WTC11 (cell line): ENCODE measurements at regions not wholly inside any gene's neighbourhood (a gene's known extent, or its start where the extent isn't known, plus 50 kb on each side); places are given as distances from the start of the nearest gene placed in this dataset.

Experiments
- ATAC-seq: fragments of 200-7000 bp; cut with Tn5 transposase; 2 replicates; pipeline ENCODE4 v1.10.0; 2021; ENCODE audit warnings: mild to moderate bottlenecking, moderate library complexity
- CTCF ChIA-PET: fragments of 300-600 bp; sonication (Branson Sonifier 250); formaldehyde crosslinking; loops from one replicate; lab custom pipeline; 2021; ENCODE audit warnings: antibody characterized with exemption; lab: Charles Lee
- POLR2A ChIA-PET: fragments of 350-600 bp; sonication (Branson Sonifier 250); formaldehyde crosslinking; loops from one replicate; lab custom pipeline; 2021; ENCODE audit warnings: antibody characterized with exemption; lab: Charles Lee
- DNase-seq: peaks from one replicate; pipeline ENCODE4 v3.0.0; 2021; ENCODE audit warnings: low spot score
- H3K27ac Mint-ChIP-seq: 2 replicates; pipeline ENCODE4 v1.8.0; 2021; ENCODE audit warnings: mixed read lengths
- H3K27me3 Mint-ChIP-seq: 2 replicates; pipeline ENCODE4 v1.8.0; 2021; ENCODE audit warnings: low read depth, mild to moderate bottlenecking, moderate library complexity, mixed read lengths
- H3K36me3 Mint-ChIP-seq: 2 replicates; pipeline ENCODE4 v1.8.0; 2021; ENCODE audit warnings: mixed read lengths
- H3K4me1 Mint-ChIP-seq: 2 replicates; pipeline ENCODE4 v1.8.0; 2022; ENCODE audit warnings: mixed read lengths
- H3K4me3 Mint-ChIP-seq: 2 replicates; pipeline ENCODE4 v1.8.0; 2021; ENCODE audit warnings: mild to moderate bottlenecking, moderate library complexity, mixed read lengths
- H3K9me3 Mint-ChIP-seq: 2 replicates; pipeline ENCODE4 v1.8.0; 2021; ENCODE audit warnings: mixed read lengths
- ERG ChIP-seq: fragments of 250-450 bp; sonication (Bioruptor Pico); IDR thresholded peaks from 2 replicates; pipeline ENCODE4 v1.8.0; 2021; ENCODE audit warnings: mild to moderate bottlenecking
- FOXK1 ChIP-seq: sonication (generic); formaldehyde crosslinking; IDR thresholded peaks from 2 replicates; pipeline ENCODE4 v1.8.0; 2022; ENCODE audit warnings: mild to moderate bottlenecking, moderate library complexity, missing genetic modification reagents
- FOXP1 ChIP-seq: sonication (generic); formaldehyde crosslinking; IDR thresholded peaks from 2 replicates; pipeline ENCODE4 v1.8.0; 2022; ENCODE audit warnings: missing genetic modification reagents, mild to moderate bottlenecking, moderate library complexity, borderline replicate concordance
- HMGXB4 ChIP-seq: sonication (generic); formaldehyde crosslinking; IDR thresholded peaks from 2 replicates; pipeline ENCODE4 v1.8.1; 2023; ENCODE audit warnings: mild to moderate bottlenecking, moderate library complexity, missing genetic modification reagents
- IRF1 ChIP-seq: sonication (generic); formaldehyde crosslinking; IDR thresholded peaks from 2 replicates; pipeline ENCODE4 v1.8.0; 2023; ENCODE audit warnings: missing genetic modification reagents
- JAZF1 ChIP-seq: fragments of 250-450 bp; sonication (Bioruptor Pico); IDR thresholded peaks from 2 replicates; pipeline ENCODE4 v1.9.0; 2021; ENCODE audit warnings: moderate library complexity, mild to moderate bottlenecking, inconsistent platforms
- NR1H2 ChIP-seq: sonication (generic); formaldehyde crosslinking; IDR thresholded peaks from 2 replicates; pipeline ENCODE4 v1.9.0; 2021; ENCODE audit warnings: mild to moderate bottlenecking, moderate library complexity, missing genetic modification reagents
- SOX15 ChIP-seq: fragments of 250-450 bp; sonication (Bioruptor Pico); IDR thresholded peaks from 2 replicates; pipeline ENCODE4 v1.9.0; 2021; ENCODE audit warnings: mild to moderate bottlenecking
- TP53 ChIP-seq: sonication (generic); formaldehyde crosslinking; IDR thresholded peaks from 2 replicates; pipeline ENCODE4 v1.8.1; 2023; ENCODE audit warnings: mild to moderate bottlenecking, missing genetic modification reagents
- ZNF138 ChIP-seq: sonication (generic); formaldehyde crosslinking; conservative IDR thresholded peaks from 2 replicates; pipeline ENCODE4 v1.8.1; 2022; ENCODE audit warnings: mild to moderate bottlenecking, moderate library complexity, missing genetic modification reagents
- ZNF396 ChIP-seq: fragments of 250-450 bp; sonication (Bioruptor Pico); IDR thresholded peaks from 2 replicates; pipeline ENCODE4 v1.8.0; 2021; ENCODE audit warnings: mild to moderate bottlenecking, moderate library complexity, borderline replicate concordance
- ZNF416 ChIP-seq: fragments of 250-450 bp; sonication (Bioruptor Pico); IDR thresholded peaks from 2 replicates; pipeline ENCODE4 v1.9.0; 2021; ENCODE audit warnings: mild to moderate bottlenecking, inconsistent platforms
- ZNF423 ChIP-seq: fragments of 250-450 bp; sonication (Bioruptor Pico); IDR thresholded peaks from 2 replicates; pipeline ENCODE4 v2.1.2; 2022; ENCODE audit warnings: mild to moderate bottlenecking, moderate library complexity
- TF ChIP-seq, protein P1 (sequence below): sonication (generic); formaldehyde crosslinking; IDR thresholded peaks from 2 replicates; pipeline ENCODE4 v1.8.0; 2023; ENCODE audit warnings: missing genetic modification reagents, mild to moderate bottlenecking, borderline replicate concordance
- TF ChIP-seq, protein P2 (sequence below): sonication (generic); formaldehyde crosslinking; IDR thresholded peaks from 2 replicates; pipeline ENCODE4 v1.8.1; 2023; ENCODE audit warnings: mild to moderate bottlenecking, missing genetic modification reagents
- TF ChIP-seq, protein P3 (sequence below): fragments of 250-450 bp; sonication (Bioruptor Pico); IDR thresholded peaks from 2 replicates; pipeline ENCODE4 v1.9.0; 2021; ENCODE audit warnings: mild to moderate bottlenecking
- TF ChIP-seq, protein P4 (sequence below): sonication (generic); formaldehyde crosslinking; IDR thresholded peaks from 2 replicates; pipeline ENCODE4 v1.8.0; 2022; ENCODE audit warnings: mild to moderate bottlenecking, missing genetic modification reagents
- TF ChIP-seq, protein P5 (sequence below): fragments of 200-600 bp; IDR thresholded peaks from 2 replicates; pipeline ENCODE4 v1.8.0; 2022; ENCODE audit warnings: antibody characterized with exemption

DNA sequence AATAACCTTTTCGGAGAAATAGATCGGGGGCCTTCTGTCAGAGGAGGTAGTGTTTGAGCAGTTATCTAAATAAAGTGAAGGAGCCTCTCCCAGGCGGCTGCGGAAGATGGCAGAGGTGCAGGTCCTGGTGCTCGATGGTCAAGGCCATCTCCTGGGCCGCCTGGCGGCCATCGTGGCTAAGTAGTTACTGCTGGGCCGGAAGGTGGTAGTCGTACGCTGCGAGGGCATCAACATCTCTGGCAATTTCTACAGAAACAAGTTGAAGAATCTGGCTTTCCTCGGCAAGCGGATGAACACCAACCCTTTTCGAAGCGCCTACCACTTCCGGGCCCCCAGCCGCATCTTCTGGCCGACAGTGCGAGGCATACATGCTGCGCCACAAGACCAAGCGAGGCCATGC, 186.1 kb downstream of the KTN1 start (continued):
- no peak for TF ChIP-seq JAZF1 (CRISPR knock-in tag)

DNA sequence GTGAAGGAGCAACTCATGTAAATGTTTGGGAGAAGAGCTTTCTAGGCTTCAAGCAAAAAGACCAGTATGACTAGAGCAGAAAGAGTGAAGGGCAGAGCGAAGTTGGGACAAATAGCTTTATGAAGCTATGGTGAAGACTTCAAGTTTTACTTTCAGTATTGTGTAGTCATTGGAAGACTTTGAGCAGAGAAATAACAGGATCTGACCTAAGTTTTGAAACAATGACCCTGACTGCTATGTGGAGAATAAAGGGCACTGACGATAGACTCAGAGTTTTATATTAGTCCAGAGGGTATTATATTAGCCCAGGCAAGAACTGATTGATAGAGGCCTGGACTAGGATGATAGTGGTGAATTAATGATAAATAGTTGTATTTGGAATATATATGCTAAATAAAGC, 187.3 kb downstream of the KTN1 start:
- TF ChIP-seq, protein P1, sequence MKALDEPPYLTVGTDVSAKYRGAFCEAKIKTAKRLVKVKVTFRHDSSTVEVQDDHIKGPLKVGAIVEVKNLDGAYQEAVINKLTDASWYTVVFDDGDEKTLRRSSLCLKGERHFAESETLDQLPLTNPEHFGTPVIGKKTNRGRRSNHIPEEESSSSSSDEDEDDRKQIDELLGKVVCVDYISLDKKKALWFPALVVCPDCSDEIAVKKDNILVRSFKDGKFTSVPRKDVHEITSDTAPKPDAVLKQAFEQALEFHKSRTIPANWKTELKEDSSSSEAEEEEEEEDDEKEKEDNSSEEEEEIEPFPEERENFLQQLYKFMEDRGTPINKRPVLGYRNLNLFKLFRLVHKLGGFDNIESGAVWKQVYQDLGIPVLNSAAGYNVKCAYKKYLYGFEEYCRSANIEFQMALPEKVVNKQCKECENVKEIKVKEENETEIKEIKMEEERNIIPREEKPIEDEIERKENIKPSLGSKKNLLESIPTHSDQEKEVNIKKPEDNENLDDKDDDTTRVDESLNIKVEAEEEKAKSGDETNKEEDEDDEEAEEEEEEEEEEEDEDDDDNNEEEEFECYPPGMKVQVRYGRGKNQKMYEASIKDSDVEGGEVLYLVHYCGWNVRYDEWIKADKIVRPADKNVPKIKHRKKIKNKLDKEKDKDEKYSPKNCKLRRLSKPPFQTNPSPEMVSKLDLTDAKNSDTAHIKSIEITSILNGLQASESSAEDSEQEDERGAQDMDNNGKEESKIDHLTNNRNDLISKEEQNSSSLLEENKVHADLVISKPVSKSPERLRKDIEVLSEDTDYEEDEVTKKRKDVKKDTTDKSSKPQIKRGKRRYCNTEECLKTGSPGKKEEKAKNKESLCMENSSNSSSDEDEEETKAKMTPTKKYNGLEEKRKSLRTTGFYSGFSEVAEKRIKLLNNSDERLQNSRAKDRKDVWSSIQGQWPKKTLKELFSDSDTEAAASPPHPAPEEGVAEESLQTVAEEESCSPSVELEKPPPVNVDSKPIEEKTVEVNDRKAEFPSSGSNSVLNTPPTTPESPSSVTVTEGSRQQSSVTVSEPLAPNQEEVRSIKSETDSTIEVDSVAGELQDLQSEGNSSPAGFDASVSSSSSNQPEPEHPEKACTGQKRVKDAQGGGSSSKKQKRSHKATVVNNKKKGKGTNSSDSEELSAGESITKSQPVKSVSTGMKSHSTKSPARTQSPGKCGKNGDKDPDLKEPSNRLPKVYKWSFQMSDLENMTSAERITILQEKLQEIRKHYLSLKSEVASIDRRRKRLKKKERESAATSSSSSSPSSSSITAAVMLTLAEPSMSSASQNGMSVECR, result no peak
- TF ChIP-seq NR1H2 (CRISPR knock-in tag) (no peak), FOXP1 (CRISPR knock-in tag) (no peak), ZNF138 (CRISPR knock-in tag) (no peak), ZNF423 (CRISPR knock-in tag) (no peak), IRF1 (no peak), SOX15 (CRISPR knock-in tag) (no peak), ERG (no peak), ZNF396 (CRISPR knock-in tag) (no peak), HMGXB4 (CRISPR knock-in tag) (no peak), ZNF416 (CRISPR knock-in tag) (no peak), TP53 (CRISPR knock-in tag) (no peak), FOXK1 (CRISPR knock-in tag) (no peak)
- TF ChIP-seq, protein P2, sequence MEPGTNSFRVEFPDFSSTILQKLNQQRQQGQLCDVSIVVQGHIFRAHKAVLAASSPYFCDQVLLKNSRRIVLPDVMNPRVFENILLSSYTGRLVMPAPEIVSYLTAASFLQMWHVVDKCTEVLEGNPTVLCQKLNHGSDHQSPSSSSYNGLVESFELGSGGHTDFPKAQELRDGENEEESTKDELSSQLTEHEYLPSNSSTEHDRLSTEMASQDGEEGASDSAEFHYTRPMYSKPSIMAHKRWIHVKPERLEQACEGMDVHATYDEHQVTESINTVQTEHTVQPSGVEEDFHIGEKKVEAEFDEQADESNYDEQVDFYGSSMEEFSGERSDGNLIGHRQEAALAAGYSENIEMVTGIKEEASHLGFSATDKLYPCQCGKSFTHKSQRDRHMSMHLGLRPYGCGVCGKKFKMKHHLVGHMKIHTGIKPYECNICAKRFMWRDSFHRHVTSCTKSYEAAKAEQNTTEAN (CRISPR knock-in tag), result no peak
- TF ChIP-seq, protein P3, sequence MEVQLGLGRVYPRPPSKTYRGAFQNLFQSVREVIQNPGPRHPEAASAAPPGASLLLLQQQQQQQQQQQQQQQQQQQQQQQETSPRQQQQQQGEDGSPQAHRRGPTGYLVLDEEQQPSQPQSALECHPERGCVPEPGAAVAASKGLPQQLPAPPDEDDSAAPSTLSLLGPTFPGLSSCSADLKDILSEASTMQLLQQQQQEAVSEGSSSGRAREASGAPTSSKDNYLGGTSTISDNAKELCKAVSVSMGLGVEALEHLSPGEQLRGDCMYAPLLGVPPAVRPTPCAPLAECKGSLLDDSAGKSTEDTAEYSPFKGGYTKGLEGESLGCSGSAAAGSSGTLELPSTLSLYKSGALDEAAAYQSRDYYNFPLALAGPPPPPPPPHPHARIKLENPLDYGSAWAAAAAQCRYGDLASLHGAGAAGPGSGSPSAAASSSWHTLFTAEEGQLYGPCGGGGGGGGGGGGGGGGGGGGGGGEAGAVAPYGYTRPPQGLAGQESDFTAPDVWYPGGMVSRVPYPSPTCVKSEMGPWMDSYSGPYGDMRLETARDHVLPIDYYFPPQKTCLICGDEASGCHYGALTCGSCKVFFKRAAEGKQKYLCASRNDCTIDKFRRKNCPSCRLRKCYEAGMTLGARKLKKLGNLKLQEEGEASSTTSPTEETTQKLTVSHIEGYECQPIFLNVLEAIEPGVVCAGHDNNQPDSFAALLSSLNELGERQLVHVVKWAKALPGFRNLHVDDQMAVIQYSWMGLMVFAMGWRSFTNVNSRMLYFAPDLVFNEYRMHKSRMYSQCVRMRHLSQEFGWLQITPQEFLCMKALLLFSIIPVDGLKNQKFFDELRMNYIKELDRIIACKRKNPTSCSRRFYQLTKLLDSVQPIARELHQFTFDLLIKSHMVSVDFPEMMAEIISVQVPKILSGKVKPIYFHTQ (CRISPR knock-in tag), result no peak
- TF ChIP-seq, protein P4, sequence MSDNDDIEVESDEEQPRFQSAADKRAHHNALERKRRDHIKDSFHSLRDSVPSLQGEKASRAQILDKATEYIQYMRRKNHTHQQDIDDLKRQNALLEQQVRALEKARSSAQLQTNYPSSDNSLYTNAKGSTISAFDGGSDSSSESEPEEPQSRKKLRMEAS (CRISPR knock-in tag), result no peak
- TF ChIP-seq, protein P5, sequence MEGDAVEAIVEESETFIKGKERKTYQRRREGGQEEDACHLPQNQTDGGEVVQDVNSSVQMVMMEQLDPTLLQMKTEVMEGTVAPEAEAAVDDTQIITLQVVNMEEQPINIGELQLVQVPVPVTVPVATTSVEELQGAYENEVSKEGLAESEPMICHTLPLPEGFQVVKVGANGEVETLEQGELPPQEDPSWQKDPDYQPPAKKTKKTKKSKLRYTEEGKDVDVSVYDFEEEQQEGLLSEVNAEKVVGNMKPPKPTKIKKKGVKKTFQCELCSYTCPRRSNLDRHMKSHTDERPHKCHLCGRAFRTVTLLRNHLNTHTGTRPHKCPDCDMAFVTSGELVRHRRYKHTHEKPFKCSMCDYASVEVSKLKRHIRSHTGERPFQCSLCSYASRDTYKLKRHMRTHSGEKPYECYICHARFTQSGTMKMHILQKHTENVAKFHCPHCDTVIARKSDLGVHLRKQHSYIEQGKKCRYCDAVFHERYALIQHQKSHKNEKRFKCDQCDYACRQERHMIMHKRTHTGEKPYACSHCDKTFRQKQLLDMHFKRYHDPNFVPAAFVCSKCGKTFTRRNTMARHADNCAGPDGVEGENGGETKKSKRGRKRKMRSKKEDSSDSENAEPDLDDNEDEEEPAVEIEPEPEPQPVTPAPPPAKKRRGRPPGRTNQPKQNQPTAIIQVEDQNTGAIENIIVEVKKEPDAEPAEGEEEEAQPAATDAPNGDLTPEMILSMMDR, result no peak
- TF ChIP-seq, all 79 proteins: peak for 0
- DNase-seq, result no peak
- POLR2A ChIA-PET, result no interaction called here
- peaks cover 7% of the 10 kb centered on the region for H3K9me3 Mint-ChIP-seq
- ATAC-seq, result no peak
- H3K4me3 Mint-ChIP-seq, result no peak overlapping the region
- no peak overlapping the region for H3K27ac Mint-ChIP-seq
- peaks cover 8% of the 10 kb centered on the region for H3K4me1 Mint-ChIP-seq
- H3K36me3 Mint-ChIP-seq, result no peaks in the 10 kb centered on the region
- no peaks in the 10 kb centered on the region; the same call in 1 of the 2 replicates for H3K27me3 Mint-ChIP-seq
- CTCF ChIA-PET, result no interaction called here
